HT-29 (cell line): ENCODE measurements at regions not wholly inside any gene's neighbourhood (a gene's known extent, or its start where the extent isn't known, plus 50 kb on each side); places are given as distances from the start of the nearest gene placed in this dataset.
"Not testable (repeated sequence)": the region's sequence is repeated elsewhere in the genome, so short reads cannot be mapped to it uniquely, and the experiment has no call there.

Experiments
- DNase-seq: peaks from one replicate; pipeline ENCODE4 v3.0.0-alpha.2; 2015; ENCODE audit warnings: low spot score

DNA sequence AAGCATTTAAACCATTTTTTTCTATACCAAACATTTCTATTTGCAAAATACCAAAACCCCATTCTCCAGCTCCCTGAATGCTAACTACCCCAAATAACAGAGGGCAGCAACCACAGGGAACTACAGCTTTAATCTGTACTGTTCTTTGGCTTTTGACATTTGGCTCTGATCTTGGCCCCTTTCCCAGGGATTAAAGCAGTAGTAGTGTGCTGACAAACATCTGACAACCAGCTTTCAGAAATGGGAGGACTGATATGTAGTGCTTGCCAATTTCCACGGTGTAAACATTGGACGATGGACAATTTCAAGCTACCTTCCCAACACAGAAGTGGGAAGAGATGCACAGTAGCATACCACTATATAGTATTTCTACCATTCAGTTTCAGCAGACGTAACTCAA is 88.4 kb upstream of the TEAD1 start:
- DNase-seq: no peak

DNA sequence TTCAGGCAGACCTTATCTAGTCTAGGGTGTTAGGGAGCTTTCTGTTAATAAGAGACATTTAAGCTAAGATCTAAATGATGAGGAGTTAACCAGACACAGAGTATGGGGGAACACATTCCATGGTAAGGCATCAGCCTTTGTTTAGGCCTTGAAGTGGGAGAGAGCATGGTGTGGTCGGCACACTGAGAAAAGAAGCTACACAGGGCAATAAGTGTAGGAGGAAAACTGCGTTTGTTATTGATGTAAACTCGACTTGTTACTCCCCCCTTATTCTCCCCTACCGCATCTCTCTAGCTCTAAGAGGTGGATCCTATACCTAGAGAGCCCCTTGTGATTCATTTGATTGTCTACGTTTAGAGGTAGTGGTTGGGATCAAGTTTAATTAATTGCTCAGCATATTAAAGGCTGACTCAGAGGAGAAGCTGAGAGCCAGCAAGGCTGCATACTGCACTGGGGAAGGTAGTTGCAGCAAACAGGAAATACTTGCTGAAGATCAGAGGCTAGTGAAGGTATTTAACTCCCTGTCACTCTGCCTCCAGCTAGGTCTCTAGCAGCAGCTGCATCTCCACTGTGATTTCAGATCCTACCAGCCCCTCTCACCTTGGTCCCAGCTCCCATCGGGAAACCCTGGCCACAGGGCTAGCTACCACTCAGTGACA is 86.8 kb upstream of the TEAD1 start:
- peak; percentile 25 for DNase-seq

DNA sequence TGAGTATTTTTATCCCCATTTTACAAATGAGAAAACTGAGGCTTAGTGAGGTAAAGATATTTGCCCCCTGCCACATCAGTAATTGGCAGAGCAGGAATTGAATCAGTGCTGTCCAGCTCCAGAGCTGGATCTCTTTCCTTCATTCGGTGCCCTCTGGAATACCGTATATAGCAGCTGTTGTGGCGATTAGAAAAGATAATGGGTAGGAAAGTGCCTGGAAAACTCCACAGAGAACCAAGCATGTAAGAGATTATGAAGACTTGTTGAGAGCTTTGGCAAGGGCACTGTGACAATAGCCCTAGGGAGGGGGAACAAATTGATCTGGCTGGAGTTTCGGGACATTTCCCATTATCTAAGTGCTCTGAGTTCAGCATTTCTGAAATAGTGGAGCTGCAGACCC is 82.5 kb upstream of the TEAD1 start:
- no peak for DNase-seq

DNA sequence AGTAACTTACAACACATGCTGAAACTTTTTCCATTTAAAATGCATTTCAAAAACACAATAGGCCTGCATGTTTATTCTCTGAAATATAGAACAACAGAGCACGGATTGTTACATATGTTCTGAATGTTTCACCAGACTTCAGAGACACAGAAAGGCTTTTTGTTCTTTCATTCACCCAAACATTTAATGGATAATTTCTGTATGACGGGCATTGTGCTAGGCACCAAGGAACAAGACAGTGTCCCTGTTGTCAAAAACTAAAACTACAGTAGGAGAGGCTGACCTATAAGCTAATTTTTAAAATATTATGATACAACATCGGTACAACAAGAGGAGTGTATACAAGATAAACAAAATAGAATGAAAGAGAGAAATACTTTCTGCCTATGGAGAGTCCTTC is 81.9 kb upstream of the TEAD1 start:
- no peak for DNase-seq

DNA sequence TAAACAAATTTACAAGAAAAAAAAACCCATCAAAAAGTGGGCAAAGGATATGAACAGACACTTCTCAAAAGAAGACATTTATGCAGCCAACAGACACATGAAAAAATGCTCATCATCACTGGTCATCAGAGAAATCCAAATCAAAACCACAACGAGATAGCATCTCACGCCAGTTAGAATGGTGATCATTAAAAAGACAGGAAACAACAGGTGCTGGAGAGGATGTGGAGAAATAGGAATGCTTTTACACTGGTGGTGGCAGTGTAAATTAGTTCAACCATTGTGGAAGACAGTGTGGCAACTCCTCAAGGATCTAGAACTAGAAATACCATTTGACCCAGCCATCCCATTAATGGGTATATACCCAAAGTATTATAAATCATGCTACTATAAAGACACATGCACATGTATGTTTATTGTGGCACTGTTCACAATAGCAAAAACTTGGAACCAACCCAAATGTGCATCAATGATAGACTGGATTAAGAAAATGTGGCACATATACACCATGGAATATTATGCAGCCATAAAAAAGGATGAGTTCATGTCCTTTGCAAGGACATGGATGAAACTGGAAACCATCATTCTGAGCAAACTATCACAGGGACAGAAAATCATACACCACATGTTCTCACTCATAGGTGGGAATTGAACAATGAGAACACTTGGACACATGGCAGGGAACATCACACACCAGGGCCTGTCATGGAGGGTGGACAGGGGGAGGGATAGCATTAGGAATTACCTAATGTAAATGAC is 79.0 kb upstream of the TEAD1 start:
- DNase-seq: not testable (repeated sequence)

DNA sequence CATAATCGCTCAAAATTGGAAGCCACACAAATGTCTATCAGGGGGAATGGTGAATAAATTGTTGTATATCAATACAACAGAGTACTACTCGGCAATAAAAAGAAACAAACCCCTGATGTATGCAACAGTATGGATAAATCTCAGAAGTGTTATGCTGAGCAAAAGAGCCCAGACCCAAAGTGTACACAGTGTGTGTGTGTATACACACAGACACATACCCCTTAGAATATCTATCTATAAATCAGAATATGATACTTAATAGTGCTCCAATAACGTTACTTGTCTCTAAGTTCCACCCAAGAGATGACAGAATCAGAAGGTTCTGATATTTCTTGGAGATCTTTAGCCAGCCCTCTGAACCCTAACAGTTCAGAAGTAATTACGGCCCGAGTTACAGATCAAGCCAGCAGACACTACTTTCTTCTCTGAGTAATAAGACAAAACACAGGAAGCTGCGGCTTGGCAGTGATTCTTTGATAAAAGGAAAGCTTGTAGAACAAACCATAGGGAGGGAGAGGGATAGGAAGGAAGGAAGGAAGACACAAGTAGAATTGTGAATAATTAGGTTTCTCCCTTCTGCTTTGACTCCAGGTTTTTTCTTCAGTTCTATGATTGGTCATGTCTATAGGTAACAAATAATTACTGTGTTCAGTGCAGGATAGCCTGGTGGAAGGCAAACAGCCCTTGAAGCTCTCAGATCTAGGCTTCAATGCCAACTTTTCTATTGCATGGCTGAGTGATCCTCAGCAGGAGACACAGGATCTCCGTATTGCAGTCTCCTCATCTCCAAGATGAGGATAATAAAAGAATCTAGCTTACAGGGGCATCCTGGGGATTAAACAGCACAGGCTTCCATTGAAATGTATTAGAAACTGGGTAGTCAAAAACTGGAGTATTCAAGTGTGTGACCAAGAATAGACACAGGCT is 75.6 kb upstream of the TEAD1 start:
- no peak for DNase-seq

DNA sequence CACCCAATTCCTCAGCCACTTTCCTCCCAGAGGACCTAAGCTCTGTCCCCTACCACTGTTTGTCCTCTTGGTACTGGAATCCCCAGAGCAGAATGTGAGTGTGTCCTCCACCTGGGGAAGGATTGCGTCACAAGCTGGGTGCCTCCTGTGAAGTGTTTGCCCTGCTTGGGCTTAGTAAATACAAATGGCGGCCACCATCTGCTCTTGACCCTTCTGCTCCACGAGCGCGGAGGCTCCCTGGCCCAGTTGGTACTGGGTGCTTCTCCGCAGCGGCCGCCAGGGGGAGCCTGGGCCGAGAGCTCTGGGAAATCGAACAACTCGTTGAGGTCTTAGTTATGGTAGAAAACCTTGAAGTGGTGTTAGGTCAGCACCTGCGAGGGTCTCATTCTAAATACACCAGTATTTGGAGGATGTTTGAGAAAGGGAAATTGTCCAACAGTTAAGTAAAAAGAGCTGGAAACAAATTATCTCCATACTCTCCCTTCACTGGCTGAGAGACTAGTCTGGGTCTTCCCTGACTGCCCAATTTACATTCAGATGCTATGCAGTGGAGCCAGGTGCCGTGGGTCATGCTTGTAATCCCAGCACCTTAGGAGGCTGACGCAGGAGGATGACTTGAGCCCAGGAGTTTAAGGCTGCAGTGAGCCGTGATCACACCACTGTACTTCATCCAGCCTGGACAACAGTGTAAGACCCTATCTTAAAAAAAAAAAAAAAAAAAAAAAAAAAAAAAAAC is 74.6 kb upstream of the TEAD1 start:
- peak; percentile 64 for DNase-seq

DNA sequence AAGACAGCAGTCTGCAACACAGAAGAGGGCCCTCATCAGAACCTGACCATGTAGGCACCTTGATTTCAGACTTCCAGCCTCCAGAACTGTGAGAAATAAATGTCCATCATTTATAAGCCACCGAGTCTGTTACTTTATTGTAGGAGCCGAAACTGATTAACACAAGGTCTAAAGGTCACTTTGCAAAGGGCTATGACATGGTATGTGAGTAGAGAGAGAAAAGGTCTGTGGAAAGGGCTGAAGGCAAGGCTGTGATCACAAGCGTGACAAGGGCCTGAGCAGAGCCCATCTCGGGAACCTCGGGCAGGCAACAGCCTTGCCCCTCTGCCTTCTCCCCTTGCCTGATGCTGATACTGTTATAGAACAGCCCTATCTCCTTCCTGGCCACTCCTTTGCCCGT is 73.4 kb upstream of the TEAD1 start:
- no peak for DNase-seq

DNA sequence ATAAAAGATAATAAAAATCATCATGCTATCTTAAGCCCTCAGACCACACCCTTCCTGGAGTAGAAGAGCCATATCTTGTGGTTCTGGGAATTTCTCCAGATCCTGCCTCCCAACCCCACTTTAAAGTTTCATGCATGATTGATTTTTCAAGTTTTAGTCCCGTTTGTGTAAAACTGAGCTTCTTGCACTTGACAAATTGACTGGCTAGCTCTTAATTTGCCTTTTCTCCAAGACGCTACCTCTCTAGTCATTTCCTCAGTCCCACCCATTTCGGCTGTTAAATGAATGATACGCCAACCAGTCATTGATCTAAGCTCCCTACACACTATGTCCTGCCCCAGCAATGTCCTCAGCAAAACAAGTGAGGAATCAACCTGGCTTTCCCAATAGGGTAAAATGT is 71.8 kb upstream of the TEAD1 start:
- DNase-seq: no peak

DNA sequence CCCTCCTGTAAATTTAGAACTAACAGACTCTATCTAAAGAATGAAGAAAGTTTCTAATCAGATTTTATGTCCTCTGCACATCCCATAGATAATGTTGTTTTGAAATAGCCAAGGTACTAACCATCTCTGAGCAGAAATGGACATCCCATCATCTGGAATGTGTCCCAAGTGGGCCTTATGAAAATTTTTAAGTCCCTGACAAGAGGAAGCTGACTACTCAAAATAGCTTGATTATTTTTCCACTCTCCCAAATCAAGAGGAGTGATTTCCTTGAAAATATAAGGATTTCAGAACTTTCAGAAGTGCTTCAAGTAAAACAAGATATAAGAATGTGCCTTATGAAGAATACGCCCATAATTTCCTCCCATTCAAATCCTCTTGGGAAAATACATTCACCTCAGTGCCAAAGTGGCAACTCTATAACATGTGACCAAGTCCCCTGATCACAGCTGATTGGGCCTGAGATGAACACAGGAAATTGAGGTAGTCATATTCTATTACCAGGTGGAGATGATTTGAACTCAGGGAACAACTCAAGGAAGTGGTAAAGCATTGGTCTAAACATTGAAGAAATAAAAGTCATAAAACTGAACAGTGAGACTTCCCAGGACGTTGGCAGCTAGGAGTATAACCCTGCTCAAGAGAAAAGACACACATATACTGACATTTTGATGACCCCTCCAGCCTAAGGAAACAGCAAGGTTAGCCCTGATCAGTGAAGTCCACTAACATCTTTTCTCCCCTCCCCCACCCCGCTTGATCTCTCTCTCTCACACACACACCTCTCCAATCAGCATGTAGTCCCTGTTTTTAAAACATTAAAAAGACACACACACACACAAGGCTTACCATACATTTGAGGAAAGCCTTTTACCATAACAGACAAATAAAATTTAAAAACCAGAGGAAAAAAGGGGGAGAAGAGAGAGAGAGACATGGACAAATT is 70.8 kb upstream of the TEAD1 start:
- DNase-seq: no peak

DNA sequence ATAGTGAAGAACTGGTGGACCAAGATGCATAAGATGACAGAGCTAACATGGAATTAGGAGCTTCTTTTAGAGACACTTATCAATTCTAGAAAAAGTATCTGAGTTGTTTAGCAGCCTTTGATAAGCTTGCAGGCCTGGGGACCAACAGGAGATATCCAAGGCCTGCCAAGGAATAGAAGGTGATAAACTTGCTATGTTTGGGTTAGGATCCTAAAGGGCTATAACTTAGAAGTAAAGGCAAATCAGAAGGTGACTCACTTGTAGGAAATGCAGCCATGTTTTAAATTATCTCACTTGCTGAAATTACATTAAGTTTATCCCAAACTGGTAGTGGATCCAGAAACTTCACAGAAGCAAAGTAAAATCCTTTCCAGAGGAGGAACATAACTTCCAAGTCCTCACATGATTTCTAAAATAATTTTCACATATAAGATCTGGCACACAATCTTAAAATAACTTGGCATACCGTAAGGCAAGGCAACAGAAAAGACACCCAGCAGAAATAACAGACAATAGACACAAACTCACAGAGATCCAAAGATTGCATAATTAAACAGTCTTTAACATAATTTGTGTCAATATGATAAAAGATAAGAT is 69.6 kb upstream of the TEAD1 start:
- DNase-seq: no peak

DNA sequence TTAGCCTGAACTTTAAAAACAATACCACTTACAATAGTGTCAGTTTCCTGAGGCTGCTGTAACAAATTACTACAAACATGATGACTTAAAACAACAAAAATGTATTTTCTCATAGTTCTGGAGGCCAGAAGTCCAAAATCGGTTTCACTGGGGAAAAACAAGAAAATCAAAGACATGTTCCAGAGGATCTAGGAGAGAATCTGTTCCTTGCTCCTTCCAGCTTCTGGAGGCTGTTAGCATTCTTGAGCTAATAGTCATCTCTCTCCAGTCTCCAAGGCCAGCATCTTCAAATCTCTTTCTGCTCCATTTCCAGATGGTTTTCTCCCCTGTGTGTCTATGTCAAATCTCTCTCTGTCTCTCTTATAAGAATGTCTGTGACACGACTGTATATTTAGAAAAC is 67.6 kb upstream of the TEAD1 start:
- DNase-seq: no peak

DNA sequence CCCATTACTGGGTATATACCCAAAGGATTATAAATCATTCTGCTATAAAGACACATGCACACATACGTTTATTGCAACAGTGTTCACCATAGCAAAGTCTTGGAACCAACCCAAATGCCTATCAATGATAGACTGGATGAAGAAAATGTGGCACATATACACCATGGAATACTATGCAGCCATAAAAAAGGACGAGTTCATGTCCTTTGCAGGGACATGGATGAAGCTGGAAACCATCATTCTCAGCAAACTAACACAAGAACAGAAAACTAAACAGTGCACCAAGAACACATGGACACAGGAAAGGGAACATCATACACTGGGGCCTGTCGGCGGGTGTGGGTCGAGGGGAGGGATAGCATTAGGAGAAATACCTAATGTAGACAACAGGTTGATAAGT is 65.5 kb upstream of the TEAD1 start:
- not testable (repeated sequence) for DNase-seq

DNA sequence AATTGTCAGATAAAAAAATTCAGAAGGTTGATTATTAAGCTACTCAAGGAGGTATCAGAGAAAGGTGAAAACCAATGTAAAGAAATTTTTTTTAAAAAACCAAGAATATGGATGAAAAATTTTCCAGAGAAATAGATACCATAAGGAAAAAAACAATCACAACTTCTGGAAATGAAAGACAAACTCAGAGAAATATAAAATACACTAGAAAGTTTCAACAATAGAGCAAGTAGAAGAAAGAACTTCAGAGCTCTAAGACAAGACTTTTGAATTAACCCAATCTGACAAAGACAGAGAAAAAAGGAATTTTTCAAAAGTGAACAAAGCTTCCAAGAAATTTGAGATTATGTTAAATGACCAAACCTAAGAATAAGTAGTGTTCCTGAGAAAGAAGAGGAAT is 62.9 kb upstream of the TEAD1 start:
- no peak for DNase-seq

DNA sequence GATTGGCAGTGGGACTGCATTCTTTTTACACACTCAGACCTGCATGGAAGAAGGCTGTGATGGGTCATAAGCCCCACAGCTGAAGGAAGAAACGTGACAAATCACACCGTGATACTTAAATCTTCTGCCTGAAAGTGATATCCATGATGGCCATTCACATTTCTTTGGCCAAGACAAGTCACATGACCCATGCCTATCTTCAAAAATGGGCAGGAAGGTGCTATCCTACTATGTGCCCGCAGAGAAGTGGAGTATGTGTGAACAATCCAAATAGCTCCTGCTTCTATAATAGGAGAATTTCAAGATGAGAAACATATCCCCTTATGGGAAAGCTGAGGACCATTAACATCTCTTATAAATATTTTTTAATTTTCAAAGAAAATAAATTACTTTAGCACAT is 56.6 kb upstream of the TEAD1 start:
- DNase-seq: no peak

DNA sequence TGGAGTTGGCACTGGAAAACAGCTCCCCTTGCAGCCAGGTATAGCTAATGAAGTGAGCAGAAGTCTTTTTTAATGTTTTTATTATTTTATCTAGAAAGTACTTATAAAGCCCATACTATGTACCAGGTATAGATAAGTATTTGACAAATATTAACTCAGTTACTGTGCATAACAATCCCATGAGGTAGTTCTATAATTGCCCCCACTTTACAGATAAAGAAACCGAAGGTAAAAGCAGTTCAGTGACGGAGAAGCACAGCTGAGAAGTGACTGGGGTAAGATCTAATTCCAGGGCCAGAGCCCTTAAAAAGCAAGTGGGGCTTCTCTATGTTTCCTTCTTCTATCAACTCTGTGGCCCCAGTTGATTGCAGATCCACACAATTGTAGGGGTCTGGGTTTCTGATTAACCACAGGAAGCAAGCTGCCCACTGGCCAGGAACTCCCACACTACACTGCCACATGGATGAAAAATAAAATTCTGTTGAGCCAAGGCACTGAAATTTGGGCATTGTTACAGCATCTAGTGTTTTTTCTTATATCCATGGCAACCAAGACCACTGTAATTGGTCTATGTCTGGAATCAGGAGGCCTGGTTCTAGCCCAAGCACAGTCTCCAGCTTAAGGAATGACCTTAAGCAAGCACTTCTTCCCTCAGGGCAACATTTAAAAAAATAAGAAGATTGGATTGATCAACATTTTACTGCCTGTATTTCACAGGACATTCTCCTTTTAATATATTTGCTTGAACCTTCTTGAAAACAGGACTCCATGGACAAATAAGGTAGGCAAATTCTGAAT is 55.3 kb upstream of the TEAD1 start:
- no peak for DNase-seq

DNA sequence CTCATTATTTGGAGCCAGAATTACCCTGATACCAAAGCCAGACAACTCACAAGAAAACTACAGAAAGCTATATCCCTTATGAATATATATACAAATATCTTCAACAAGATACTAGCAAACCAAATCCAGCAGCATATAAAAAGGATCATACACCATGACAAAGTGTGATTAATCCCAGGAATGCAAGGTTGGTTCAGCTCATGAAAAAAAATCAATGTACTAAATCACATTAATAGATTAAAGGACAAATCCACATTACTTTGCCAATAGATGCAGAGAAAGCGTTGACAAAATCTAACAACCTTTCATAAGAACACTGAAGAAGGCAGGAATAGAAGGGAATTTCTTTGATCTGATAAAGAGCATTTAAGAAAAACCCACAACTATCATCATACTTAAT is 50.4 kb upstream of the TEAD1 start:
- no peak for DNase-seq
